Right hindlimb (tissue), 1 donor: ENCODE measurements at regions not wholly inside any gene's neighbourhood (a gene's known extent, or its start where the extent isn't known, plus 50 kb on each side); places are given as distances from the start of the nearest gene placed in this dataset.
A peak's percentile ranks its signal among the peaks of the same experiment; 100 is the strongest.

Experiments used
- DNase-seq: peaks from one replicate; pipeline ENCODE4 v3.0.0-alpha.2; 2018

- no peak for DNase-seq
Measured at GRCh38 chr21:36555199-36555800, 75.4 kb upstream of the CLDN14 start.

GRCh38 chr21:36557316-36557715 is 77.4 kb upstream of the CLDN14 start:
- no peak for DNase-seq

- DNase-seq = no peak
Measured at GRCh38 chr21:36560933-36561575, 81.1 kb upstream of the CLDN14 start.

GRCh38 chr21:36563341-36563926 is 83.5 kb upstream of the CLDN14 start:
- DNase-seq = no peak

DNA sequence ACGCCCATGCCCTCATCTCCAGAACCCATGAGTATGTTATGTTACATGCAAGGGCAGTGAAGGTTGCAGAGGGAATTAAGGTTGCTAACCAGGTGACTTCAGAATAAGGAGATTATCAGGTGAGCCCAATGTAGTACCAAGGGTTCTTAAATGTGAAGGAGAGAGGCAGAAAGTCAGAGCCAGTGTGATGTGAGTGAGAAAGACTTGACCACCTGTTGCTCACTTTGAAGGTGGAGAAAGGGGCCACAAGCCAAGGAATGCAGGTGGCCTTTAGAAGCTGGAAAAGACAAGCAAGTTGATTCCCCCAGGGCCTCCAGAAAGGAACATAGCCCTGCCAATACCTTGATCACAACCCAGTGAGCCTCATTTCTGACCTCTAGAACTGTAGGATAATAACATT is 84.7 kb upstream of the CLDN14 start:
- DNase-seq = no peak

GRCh38 chr21:36565540-36565939 is 85.6 kb upstream of the CLDN14 start:
- peak; percentile 68 for DNase-seq

DNA sequence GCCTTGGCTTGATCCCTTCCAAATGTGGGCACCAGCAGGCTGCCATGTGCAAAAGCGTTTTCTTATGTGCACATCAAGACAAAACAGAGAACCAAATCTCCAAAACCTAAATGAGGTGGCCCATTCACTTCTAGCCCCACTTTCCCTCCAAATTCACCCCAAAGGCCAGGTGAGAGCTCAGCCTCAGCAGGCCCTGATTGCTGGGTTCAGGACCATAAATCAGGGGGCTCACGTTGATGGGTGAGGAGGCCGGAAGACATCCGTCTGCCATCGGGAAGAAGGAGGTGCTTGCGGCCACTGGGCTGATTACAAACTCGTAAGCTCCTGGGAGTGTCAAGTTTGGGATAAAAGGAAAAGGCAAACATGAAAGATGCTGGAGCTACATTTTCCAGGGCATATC is 86.7 kb upstream of the CLDN14 start:
- DNase-seq = no peak

- DNase-seq = peak; percentile 18
Measured at GRCh38 chr21:36567216-36567885, 87.4 kb upstream of the CLDN14 start.

GRCh38 chr21:36569511-36569910 is 89.6 kb upstream of the CLDN14 start:
- DNase-seq = no peak

DNA sequence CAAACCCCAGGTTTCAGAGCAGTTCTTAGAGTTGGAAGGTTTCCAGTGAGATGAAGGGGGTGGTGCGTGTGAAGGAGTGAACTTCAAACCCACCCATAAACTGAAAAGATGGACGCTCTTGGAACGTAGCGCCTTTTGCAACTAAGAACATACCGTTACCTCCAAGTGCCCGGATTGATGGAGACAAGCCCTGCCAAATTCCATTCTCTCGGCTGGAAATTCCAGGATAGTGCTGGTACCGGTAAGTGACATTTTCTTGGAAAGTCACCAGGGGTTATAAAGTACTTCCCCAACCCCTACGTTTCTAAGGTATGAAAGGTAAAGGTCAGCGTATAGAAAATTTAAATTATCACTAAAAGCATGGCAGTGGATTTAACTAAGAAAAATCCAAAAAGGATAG is 91.6 kb upstream of the CLDN14 start:
- no peak for DNase-seq

- DNase-seq = no peak
Measured at GRCh38 chr21:36572039-36572438, 92.1 kb upstream of the CLDN14 start.

DNA sequence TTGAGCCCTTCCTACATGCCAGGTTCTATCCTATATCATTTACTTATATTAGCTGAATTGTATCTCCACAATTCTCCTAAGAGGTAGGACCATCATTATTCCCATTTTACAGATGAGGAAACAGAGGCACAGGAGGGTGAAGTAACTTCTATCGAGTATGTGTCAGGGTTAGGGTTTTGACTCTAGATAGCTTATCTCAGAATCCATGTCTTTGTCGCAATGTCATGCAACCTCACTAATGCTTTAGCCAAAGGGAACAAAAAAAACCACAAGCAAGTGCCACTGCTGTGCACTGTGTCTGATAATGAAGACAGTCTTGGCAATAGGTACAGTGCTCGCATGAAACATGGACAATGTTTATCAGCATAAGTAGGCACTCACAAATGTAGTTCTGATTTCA is 95.4 kb upstream of the CLDN14 start:
- no peak for DNase-seq

- DNase-seq = no peak
Measured at GRCh38 chr21:36576441-36576840, 96.5 kb upstream of the CLDN14 start.

GRCh38 chr21:36579898-36580297 is 100.0 kb upstream of the CLDN14 start:
- DNase-seq = no peak

GRCh38 chr21:36582271-36582670 is 102.3 kb upstream of the CLDN14 start:
- no peak for DNase-seq

DNA sequence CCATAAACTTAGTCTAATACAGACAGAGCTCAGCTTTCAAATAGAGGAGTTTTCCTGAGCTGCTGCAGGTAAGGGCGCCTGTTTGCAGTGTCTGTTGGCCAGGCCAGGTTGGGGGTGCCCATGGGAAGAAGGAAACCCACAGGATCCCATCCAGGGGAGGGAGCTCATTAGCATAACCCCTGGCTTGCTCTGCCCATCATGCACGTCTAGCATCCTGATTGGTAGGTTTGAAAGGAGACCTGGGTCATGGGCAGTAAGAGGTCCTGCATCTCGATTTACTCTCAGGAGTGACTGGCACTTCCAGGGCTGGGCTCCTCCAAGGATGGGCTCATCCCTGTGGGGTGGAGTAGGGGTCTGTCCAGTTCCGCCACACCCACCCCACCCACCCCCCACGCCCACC is 103.7 kb upstream of the CLDN14 start:
- no peak for DNase-seq

GRCh38 chr21:36584980-36585940 is 105.3 kb upstream of the CLDN14 start:
- DNase-seq = no peak

- no peak for DNase-seq
Measured at GRCh38 chr21:36587388-36587787, 107.5 kb upstream of the CLDN14 start.

- peak; percentile 54 for DNase-seq
Measured at GRCh38 chr21:36589352-36589971, 109.5 kb upstream of the SIM2 start.

DNA sequence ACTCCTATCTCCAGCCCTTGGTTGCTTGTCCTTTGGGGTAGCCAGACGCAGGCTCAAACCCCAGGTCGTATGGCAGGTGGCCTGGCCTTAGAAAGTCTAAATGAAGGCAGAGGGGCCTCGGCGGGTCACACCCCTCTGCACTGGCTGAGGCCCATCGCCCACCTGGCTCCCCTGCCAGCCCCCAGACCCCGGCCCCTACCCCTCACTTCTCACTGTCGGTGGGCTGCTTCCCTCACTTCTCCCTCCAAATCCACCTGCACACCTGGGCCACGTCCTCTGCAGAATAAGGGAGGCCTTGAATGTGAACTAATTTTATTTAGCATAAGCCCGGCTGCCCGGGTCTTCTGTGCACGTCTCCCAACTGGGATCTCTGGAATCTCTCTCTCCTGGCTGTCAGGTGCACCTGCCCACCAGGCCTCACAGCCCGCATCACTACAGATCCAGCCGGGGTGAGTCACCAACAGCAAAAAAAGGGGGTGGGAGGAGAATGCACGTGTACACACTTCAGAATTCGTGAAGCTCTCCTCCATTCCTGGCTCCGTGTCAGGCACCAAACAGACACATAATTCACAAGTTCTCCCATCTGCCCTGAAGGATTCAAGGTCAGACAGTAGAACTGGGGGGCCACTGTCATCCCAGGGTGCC is 107.5 kb upstream of the SIM2 start:
- no peak for DNase-seq

- DNase-seq = no peak
Measured at GRCh38 chr21:36596174-36596573, 102.7 kb upstream of the SIM2 start.

- DNase-seq = no peak
Measured at GRCh38 chr21:36601362-36601761, 97.6 kb upstream of the SIM2 start.
